ENCODE measurements at regions not wholly inside any gene's neighbourhood (a gene's known extent, or its start where the extent isn't known, plus 50 kb on each side); places are given as distances from the start of the nearest gene placed in this dataset.

DNA sequence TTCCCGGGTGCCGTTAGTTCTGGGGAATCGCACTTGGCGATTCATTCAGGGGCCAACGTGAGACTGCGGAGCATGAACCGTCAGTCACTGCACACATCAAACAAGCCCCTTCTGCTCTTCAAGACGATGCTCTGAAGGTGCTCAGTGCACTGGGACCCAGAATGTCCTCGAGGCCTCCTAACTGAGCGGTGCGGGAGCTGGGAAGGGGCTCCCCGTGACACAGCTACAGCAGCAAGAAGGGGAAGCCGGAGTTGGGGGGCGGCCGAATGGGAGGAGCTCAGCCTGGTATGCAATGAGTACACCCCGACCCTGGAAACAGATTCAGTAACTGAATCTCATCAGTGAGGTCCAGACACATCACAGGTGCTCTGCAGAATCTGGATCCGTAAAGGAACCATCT, 150.8 kb downstream of the SHANK2 start:
- TF ChIP-seq, protein P1, sequence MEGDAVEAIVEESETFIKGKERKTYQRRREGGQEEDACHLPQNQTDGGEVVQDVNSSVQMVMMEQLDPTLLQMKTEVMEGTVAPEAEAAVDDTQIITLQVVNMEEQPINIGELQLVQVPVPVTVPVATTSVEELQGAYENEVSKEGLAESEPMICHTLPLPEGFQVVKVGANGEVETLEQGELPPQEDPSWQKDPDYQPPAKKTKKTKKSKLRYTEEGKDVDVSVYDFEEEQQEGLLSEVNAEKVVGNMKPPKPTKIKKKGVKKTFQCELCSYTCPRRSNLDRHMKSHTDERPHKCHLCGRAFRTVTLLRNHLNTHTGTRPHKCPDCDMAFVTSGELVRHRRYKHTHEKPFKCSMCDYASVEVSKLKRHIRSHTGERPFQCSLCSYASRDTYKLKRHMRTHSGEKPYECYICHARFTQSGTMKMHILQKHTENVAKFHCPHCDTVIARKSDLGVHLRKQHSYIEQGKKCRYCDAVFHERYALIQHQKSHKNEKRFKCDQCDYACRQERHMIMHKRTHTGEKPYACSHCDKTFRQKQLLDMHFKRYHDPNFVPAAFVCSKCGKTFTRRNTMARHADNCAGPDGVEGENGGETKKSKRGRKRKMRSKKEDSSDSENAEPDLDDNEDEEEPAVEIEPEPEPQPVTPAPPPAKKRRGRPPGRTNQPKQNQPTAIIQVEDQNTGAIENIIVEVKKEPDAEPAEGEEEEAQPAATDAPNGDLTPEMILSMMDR (IDR thresholded peaks at IDR 0.05): no peak
- TF ChIP-seq POLR2AphosphoS5 (IDR thresholded peaks at IDR 0.05) (no peak), POLR2A (IDR thresholded peaks at IDR 0.05) (no peak), EP300 (IDR thresholded peaks at IDR 0.05) (no peak)
